ENCODE measurements at regions not wholly inside any gene's neighbourhood (a gene's known extent, or its start where the extent isn't known, plus 50 kb on each side); places are given as distances from the start of the nearest gene placed in this dataset.

DNA sequence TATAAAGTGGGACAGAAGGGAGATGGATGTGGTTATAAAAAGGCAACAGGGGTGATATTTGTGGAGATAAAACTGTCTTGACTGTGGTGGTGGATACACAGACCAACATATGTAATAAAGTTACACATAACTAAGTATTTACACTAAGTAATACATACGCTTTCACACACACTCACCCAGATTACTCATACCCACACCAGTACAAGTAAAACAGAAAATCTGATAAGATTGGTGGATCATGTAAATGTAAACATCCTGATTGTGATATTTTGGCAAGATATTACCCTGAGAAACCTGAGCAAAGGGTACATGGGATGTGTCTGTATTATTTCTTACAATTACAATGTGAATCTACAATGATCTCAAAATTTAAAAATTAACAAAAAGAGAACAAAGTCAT is 53.3 kb upstream of the SLIT3 start:
- Histone ChIP-seq H3K27me3 (replicated peaks; ENCODE audit: control insufficient read depth, insufficient read depth, low read length) (no peaks in the 10 kb centered on the region; the same call in 1 of the 2 replicates), H3K4me3 (replicated peaks; ENCODE audit: low read depth, low read length) (no peak overlapping the region), H3K36me3 (ENCODE audit: control insufficient read depth, insufficient read depth, low read length) (no peaks in the 10 kb centered on the region)
- TF ChIP-seq, protein P1, sequence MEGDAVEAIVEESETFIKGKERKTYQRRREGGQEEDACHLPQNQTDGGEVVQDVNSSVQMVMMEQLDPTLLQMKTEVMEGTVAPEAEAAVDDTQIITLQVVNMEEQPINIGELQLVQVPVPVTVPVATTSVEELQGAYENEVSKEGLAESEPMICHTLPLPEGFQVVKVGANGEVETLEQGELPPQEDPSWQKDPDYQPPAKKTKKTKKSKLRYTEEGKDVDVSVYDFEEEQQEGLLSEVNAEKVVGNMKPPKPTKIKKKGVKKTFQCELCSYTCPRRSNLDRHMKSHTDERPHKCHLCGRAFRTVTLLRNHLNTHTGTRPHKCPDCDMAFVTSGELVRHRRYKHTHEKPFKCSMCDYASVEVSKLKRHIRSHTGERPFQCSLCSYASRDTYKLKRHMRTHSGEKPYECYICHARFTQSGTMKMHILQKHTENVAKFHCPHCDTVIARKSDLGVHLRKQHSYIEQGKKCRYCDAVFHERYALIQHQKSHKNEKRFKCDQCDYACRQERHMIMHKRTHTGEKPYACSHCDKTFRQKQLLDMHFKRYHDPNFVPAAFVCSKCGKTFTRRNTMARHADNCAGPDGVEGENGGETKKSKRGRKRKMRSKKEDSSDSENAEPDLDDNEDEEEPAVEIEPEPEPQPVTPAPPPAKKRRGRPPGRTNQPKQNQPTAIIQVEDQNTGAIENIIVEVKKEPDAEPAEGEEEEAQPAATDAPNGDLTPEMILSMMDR (IDR thresholded peaks at IDR 0.05; ENCODE audit: insufficient read depth, low read length, poor library complexity, severe bottlenecking), result no peak
- DNase-seq (ENCODE audit: extremely low read depth, insufficient read length), result no peak

DNA sequence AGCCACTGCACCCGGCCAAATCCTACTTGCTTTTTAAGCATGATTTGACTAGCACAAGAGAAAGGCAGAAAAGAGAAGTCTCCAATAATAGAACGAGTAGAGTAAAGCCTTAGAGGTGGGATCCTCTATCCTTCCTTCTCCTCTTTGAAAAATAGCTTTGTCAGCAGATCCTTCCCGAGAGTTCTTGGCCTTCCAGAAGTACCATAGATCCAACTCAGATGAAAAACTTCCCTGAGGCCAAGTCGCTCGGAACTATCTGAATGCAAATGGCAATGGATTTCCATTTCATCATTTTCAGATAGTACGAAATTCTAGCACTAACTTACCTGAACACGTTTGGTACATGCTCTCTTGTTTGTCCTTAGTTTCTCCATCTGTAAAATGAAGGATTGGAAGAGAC is 52.0 kb upstream of the SLIT3 start:
- DNase-seq (ENCODE audit: extremely low read depth, insufficient read length), result no peak
- Histone ChIP-seq H3K27me3 (replicated peaks; ENCODE audit: control insufficient read depth, insufficient read depth, low read length) (no peaks in the 10 kb centered on the region; the same call in 1 of the 2 replicates), H3K36me3 (ENCODE audit: control insufficient read depth, insufficient read depth, low read length) (no peaks in the 10 kb centered on the region), H3K4me3 (replicated peaks; ENCODE audit: low read depth, low read length) (no peak overlapping the region)
- TF ChIP-seq, protein P1 (IDR thresholded peaks at IDR 0.05; ENCODE audit: insufficient read depth, low read length, poor library complexity, severe bottlenecking), result no peak

DNA sequence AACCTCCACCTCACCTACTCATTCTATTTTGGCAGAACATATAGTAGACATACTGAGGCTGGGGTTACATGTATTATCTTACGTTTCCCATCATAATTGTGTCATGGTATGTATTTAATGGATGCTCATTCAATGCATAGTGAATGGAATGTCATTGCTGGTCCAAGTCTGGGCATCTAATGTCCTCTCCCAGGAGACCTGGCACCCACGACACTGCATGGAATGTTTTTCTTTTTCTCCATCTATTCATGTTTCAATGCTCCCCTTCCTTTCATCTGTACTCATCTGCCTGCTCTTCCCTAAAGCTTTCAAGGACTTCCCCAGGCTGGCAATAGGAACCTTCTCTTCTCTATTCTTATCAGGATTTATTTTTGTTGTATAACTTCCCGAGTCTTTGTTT is 50.8 kb upstream of the SLIT3 start:
- Histone ChIP-seq H3K27me3 (replicated peaks; ENCODE audit: control insufficient read depth, insufficient read depth, low read length) (no peaks in the 10 kb centered on the region; the same call in 1 of the 2 replicates), H3K36me3 (ENCODE audit: control insufficient read depth, insufficient read depth, low read length) (no peaks in the 10 kb centered on the region), H3K4me3 (replicated peaks; ENCODE audit: low read depth, low read length) (no peak overlapping the region)
- TF ChIP-seq, protein P1 (IDR thresholded peaks at IDR 0.05; ENCODE audit: insufficient read depth, low read length, poor library complexity, severe bottlenecking), result no peak
- no peak for DNase-seq (ENCODE audit: extremely low read depth, insufficient read length)

DNA sequence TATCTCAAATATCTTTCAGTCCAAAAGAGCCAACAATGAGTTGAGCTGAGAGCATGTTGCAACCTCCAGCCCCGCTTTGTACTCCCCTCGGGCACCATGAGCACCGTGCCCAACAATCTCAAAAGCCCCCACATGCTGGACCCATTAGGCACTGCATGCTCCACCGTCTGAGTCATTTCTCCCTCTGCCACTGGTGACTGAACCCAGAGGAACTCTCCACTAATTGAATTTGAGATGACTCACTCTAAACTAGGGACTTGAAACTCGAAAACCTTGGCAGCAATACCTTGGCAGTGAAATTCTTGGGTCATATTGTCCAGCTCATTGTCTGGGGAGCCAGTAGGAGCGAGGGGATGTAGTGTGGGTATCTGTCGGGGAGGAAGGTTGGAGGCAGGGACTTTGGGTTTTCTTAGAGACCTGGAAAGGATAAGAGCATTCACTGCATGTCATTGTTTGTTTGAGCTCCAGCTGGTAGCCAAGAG is 49.9 kb upstream of the SLIT3 start:
- Histone ChIP-seq H3K4me3 (replicated peaks; ENCODE audit: low read depth, low read length) (no peak overlapping the region), H3K27me3 (replicated peaks; ENCODE audit: control insufficient read depth, insufficient read depth, low read length) (no peaks in the 10 kb centered on the region; the same call in 1 of the 2 replicates), H3K36me3 (ENCODE audit: control insufficient read depth, insufficient read depth, low read length) (no peaks in the 10 kb centered on the region)
- no peak for DNase-seq (ENCODE audit: extremely low read depth, insufficient read length)
- TF ChIP-seq, protein P1 (IDR thresholded peaks at IDR 0.05; ENCODE audit: insufficient read depth, low read length, poor library complexity, severe bottlenecking), result no peak

Measured in GM06990 (cell line).